Activated CD4-positive, alpha-beta T cell treated with anti-CD3 and anti-CD28 coated beads for 4 hours (primary cell): ENCODE measurements at regions not wholly inside any gene's neighbourhood (a gene's known extent, or its start where the extent isn't known, plus 50 kb on each side); places are given as distances from the start of the nearest gene placed in this dataset.
A peak's percentile ranks its signal among the peaks of the same experiment; 100 is the strongest.

ENCODE experiments used
- DNase-seq, 2 donors: peaks; one replicate each; pipeline ENCODE4 v3.0.0-alpha.2; 2020

- DNase-seq = no peak
Measured at GRCh38 chr9:21565155-21565554, 83.0 kb upstream of the IFNE start.

- no peak for DNase-seq
Measured at GRCh38 chr9:21567926-21568325, 85.8 kb upstream of the IFNE start.

- DNase-seq = no peak
Measured at GRCh38 chr9:21568484-21568883, 86.4 kb upstream of the IFNE start.

- DNase-seq = no peak
Measured at GRCh38 chr9:21569721-21570120, 87.6 kb upstream of the IFNE start.

GRCh38 chr9:21570643-21571275 lies 88.6 kb upstream of the IFNE start:
- no peak for DNase-seq

GRCh38 chr9:21574261-21574660 lies 92.1 kb upstream of the IFNE start:
- no peak for DNase-seq

- DNase-seq = no peak
Measured at GRCh38 chr9:21576331-21577189, 94.4 kb upstream of the IFNE start.

GRCh38 chr9:21579247-21579671 lies 97.1 kb upstream of the IFNE start:
- DNase-seq = peak in 1 of 2 donors; percentile 23

- no peak for DNase-seq
Measured at GRCh38 chr9:21579743-21580142, 97.6 kb upstream of the IFNE start.

- no peak for DNase-seq
Measured at GRCh38 chr9:21580636-21581378, 98.7 kb upstream of the IFNE start.

GRCh38 chr9:21583628-21584377 lies 101.7 kb upstream of the IFNE start:
- no peak for DNase-seq

GRCh38 chr9:21584890-21585289 lies 102.8 kb upstream of the IFNE start:
- no peak for DNase-seq

- DNase-seq = no peak
Measured at GRCh38 chr9:21585756-21586752, 103.9 kb upstream of the IFNE start.

- no peak for DNase-seq
Measured at GRCh38 chr9:21589344-21590056, 107.4 kb upstream of the IFNE start.

GRCh38 chr9:21590058-21590996 lies 108.2 kb upstream of the IFNE start:
- no peak for DNase-seq

GRCh38 chr9:21591221-21592062 lies 109.3 kb upstream of the IFNE start:
- peak; percentile 41 to 52 for DNase-seq

GRCh38 chr9:21592063-21592338 lies 109.9 kb upstream of the IFNE start:
- DNase-seq = no peak

GRCh38 chr9:21597284-21597683 lies 115.2 kb upstream of the IFNE start:
- no peak for DNase-seq

GRCh38 chr9:21598749-21599148 lies 116.6 kb upstream of the IFNE start:
- DNase-seq = no peak
